ENCODE measurements at regions not wholly inside any gene's neighbourhood (a gene's known extent, or its start where the extent isn't known, plus 50 kb on each side); places are given as distances from the start of the nearest gene placed in this dataset.
"Not testable (repeated sequence)": the region's sequence is repeated elsewhere in the genome, so short reads cannot be mapped to it uniquely, and the experiment has no call there.

DNA sequence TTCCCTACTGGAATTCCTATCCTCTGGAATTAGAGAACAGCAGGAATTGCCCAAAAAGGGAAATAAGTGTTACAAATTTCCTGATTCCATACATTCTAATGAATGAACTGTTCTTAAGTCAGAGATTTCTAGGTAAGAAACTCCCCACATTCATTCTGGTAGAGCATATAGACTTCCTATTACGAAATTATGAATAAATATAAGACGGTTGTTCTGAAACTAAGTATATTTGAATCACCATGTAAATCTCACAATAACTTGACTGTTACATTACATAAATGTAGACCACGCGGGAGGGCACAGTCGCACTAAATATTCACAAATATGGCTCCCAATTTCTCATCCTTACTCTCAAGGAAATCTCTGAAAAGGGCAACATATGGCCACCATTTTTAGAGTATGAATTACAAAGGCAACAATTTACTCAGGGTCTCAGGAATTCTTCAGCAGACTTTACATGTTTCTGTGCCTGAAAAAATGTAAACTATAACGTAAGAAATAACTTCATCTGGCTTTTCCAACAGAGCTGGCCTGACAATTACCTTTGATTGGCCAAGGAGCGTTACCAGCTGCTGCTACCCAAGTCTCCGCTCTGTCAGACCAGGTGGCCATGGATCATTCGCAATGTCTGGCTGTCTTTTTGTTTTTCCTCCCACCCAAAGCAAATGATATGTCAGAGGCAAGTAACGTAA lies 115.8 kb downstream of the MPP7 start:
- no peak for DNase-seq (ENCODE audit: low read depth in 2 of 2)

- no peak for DNase-seq (ENCODE audit: low read depth in 2 of 2)
Observed at GRCh38 chr10:28186461-28186860, 116.4 kb downstream of the MPP7 start.

GRCh38 chr10:28184810-28185209 lies 118.1 kb downstream of the MPP7 start:
- DNase-seq (ENCODE audit: low read depth in 2 of 2), result no peak

DNA sequence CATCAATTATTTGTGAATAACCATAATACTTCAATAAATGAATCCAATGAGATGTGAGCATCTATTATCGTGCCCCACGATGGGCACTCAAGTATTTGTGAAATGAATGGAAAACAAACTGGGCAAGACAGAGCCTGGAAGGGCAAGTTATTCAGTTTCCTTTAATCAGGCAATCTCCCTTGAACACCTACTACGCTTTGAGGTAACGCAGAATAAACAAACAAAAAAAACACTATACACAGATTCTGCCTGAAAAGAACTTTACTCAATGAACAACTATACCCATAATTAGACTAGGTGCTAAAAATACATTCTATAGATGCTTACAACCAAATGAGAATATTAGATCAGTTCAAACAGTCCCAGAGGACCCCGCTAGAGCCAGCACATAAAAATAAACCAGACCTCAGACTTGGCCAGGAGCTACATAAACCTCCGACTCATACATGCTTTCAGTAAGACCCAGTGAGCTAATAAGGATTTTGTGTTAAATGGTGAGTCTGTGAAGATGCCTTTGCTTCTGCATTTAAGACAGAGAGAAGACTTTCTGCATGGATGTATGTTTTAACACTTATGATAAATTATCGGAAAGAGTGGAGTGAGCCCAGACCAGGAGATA lies 121.3 kb downstream of the MPP7 start:
- DNase-seq (ENCODE audit: low read depth in 2 of 2), result no peak

- peak in 1 of 2 donors; percentile 2 for DNase-seq (ENCODE audit: low read depth in 2 of 2)
Observed at GRCh38 chr10:28180654-28181053, 122.2 kb downstream of the MPP7 start.

DNA sequence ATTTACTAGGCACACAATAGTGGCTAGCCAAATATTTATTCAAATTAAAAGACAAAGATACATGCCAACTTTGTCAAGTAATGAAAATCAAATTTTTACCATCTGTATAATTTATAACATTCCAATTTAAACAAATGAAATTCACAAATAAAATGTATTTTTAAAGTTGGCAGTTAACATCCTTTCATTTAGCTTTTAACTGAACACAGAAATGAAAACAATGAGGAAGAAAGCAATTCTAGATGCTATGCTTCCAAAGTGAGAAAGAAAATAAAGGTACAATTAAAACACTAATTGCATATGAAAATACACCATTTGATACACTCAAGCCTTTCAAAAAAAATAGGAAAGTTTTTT lies 123.1 kb downstream of the MPP7 start:
- DNase-seq (ENCODE audit: low read depth in 2 of 2), result no peak

DNA sequence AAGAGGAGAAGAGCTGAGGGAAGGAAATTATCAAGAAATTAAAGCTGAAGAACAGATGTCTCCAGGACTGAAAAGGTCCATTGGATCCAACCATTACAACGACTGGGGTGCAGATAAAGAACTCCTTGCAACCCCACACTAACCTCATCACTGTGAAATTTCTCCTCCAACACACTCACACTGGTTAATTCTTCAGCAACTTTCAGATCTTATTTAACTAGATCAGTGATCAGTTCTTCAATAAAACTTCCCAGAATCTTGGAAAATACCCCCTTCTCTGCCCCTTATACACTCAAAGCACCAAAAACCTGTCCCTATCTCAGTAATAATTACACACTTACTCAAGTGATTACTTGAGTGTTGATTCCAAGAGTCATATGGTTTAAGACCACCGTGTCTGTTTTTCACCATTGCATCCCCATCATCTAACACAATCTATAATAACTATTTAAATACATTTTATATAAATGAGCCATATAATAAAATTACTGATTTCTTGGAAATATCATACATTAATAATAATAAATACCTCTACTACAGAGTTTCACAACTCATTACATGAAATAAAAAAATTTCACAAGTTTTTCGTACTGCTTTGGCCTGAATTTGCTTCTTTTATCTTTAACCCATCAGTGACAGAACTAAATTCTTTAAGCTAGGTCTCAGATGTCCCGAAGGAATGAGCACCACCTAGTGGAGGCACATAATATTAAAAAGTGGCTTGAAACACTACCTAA lies 123.7 kb downstream of the MPP7 start:
- DNase-seq (ENCODE audit: low read depth in 2 of 2), result no peak

- DNase-seq (ENCODE audit: low read depth in 2 of 2), result no peak
Observed at GRCh38 chr10:28177944-28178637, 124.8 kb downstream of the MPP7 start.

DNA sequence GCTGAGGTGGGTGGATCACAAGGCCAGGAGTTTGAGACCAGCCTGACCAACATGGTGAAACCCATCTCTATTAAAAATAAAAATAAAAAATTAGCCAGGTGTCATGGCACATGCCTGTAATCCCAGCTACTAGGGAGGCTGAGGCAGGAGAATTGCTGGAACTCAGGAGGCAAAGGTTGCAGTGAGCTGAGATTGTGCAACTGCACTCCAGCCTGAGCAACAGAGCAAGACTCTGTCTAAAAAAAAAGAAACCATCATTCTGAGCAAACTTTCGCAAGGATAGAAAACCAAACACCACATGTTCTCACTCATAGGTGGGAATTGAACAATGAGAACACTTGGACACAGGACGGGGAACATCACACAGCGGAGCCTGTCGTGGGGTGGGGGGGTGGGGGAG lies 126.4 kb downstream of the MPP7 start:
- not testable (repeated sequence) for DNase-seq (ENCODE audit: low read depth in 2 of 2)

DNA sequence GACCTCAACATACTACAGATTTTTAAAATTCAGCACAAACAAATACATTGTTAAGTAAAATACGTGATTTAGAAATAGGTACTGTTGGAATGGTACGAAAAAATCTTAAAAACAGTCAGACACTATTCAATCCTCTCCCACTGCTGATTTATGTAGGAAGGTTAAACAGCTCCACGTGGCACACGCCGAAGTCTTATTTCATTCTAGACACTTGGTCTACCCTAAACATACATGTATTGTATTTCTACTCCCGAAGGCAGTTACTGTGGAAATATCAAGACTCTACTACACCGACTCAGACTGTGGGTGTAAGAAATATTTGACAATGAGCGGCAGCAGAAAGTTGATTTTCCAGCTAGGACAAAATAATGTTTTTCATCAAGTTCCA lies 130.6 kb downstream of the MPP7 start:
- DNase-seq (ENCODE audit: low read depth in 2 of 2), result no peak

GRCh38 chr10:28171468-28172222 lies 131.2 kb downstream of the MPP7 start:
- DNase-seq (ENCODE audit: low read depth in 2 of 2), result no peak

- DNase-seq (ENCODE audit: low read depth in 2 of 2), result no peak
Observed at GRCh38 chr10:28169525-28169924, 133.3 kb downstream of the MPP7 start.

DNA sequence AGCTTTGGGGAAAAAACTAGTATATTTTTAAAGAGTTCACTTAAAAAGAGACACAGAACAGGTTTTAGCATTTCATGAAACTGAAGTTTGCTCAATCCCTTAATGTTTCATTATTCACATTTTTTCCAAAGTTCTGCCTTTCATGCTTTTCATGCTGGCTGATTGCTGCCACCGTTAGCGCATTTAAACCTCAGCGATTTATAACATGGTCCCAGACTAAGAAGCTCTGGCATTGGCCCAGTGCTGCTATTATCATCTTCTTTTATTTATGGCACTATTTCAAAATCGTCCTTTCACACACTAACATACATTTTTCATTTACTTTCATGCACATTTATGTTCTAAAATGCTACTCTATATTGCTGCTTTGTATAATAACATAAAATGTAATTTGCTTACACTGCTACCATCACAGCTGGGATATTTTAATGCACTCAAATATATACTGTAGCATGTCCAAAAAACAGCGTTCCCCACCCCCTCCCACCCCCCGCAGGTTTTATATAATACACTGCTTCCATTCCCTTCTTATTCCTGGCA lies 141.9 kb downstream of the MPP7 start:
- no peak for DNase-seq (ENCODE audit: low read depth in 2 of 2)

GRCh38 chr10:28157379-28157778 lies 145.5 kb downstream of the MPP7 start:
- no peak for DNase-seq (ENCODE audit: low read depth in 2 of 2)

DNA sequence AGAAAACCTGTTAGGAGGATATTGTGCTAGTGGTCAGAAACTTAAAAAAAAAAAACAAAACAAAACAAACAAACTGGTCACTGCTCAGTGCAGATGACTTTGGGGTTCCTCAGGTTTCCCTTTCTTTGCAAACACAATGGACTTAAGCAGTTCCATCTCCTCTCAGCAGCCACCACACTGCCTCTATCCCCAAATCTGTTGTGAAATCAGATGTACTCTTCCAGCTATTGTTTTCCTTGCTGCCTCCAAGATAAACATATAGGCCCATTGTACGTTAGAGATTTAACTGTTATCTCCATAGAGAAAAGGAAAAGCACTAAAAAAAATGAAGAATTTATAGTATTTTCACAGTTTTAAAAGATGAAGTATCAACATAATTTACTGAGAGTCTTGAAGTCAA lies 147.1 kb downstream of the MPP7 start:
- DNase-seq (ENCODE audit: low read depth in 2 of 2), result no peak

- DNase-seq (ENCODE audit: low read depth in 2 of 2), result no peak
Observed at GRCh38 chr10:28151636-28152035, 151.2 kb downstream of the MPP7 start.

DNA sequence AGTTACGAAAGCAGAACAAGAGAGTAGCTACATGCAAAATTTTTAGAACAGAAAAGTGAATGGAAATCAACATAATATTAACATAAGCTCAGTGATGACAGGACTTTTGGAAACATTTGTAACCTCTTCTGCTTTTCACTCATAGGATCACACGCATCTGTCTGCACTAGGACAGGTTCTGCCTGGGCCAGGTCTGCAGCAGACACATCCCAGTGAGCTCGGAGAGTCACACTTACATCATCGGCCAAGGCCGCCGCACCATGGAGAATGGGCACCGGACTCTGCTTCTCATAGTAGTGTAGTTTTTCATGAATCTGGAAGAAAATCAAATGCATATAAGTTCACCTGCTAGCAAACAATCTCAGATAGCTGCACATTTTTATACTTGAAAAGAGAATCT lies 150.9 kb upstream of the ODAD2 start:
- DNase-seq (ENCODE audit: low read depth in 2 of 2), result no peak

GRCh38 chr10:28147706-28148105 lies 148.8 kb upstream of the ODAD2 start:
- no peak for DNase-seq (ENCODE audit: low read depth in 2 of 2)

DNA sequence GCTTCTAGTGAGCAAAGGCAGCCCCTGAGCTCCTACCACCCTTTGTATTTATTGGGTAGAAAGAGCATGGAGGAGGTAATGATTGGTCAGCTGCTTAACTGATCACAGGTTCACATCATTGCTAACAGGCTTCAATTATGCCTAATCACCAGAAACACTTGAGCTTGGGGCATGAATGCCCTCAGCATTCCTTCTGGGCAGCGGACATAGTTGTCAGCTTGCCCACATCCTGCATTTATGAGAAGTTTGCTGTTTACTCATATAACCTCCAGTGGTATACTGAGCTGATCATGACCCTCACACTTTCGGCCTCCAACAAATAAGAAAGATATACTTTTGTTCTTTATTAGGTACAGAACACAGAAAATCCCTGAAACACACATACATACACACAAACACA lies 140.3 kb upstream of the ODAD2 start:
- no peak for DNase-seq (ENCODE audit: low read depth in 2 of 2)

GRCh38 chr10:28137907-28138880 lies 139.3 kb upstream of the ODAD2 start:
- no peak for DNase-seq (ENCODE audit: low read depth in 2 of 2)

Data from stimulated activated CD8-positive, alpha-beta memory T cell treated with anti-CD3 and anti-CD28 coated beads, Interleukin-15, amount 100 ng/mL, for 4 hours (primary cell).